GM23338 (cell line): ENCODE measurements at regions not wholly inside any gene's neighbourhood (a gene's known extent, or its start where the extent isn't known, plus 50 kb on each side); places are given as distances from the start of the nearest gene placed in this dataset.

Experiments used
- EZH2 ChIP-seq: fragments of 200-600 bp; sonication (generic); IDR thresholded peaks from one replicate; pipeline ENCODE4 v1.8.0; 2017; ENCODE audit warnings: antibody characterized with exemption, mild to moderate bottlenecking, low read depth; ENCODE audit not compliant: unreplicated experiment
- EZH2phosphoT487 ChIP-seq: fragments of 200-600 bp; sonication (generic); IDR thresholded peaks from one replicate; pipeline ENCODE4 v1.8.1; 2018; ENCODE audit warnings: antibody characterized with exemption; ENCODE audit not compliant: unreplicated experiment
- NANOG ChIP-seq: IDR thresholded peaks from 2 replicates; pipeline ENCODE4 v1.6.1; 2016; ENCODE audit warnings: antibody characterized with exemption, borderline replicate concordance
- POLR2AphosphoS5 ChIP-seq: IDR thresholded peaks from 2 replicates; pipeline ENCODE4 v1.6.1; 2016; ENCODE audit warnings: antibody characterized with exemption, low read depth
- ZNF114 ChIP-seq: fragments of 250-450 bp; sonication (Bioruptor Pico); IDR thresholded peaks from 2 replicates; pipeline ENCODE4 v1.5.0; 2020; ENCODE audit warnings: mild to moderate bottlenecking, moderate library complexity
- TF ChIP-seq, protein P1 (sequence below), 2 experiments: fragments of 200-600 bp in 1 of 2; sonication (generic) in 1 of 2; conservative IDR thresholded peaks; 2 replicates each; pipeline versions ENCODE4 v1.5.1 to v1.6.1; 2016 to 2017; ENCODE audit warnings: antibody characterized with exemption in 2 of 2, low read depth in 2 of 2, mild to moderate bottlenecking in 2 of 2, moderate library complexity in 1 of 2
- TF ChIP-seq, protein P2 (sequence below): IDR thresholded peaks from one replicate; pipeline ENCODE4 v1.6.1; 2018; ENCODE audit warnings: antibody characterized with exemption; ENCODE audit not compliant: unreplicated experiment

DNA sequence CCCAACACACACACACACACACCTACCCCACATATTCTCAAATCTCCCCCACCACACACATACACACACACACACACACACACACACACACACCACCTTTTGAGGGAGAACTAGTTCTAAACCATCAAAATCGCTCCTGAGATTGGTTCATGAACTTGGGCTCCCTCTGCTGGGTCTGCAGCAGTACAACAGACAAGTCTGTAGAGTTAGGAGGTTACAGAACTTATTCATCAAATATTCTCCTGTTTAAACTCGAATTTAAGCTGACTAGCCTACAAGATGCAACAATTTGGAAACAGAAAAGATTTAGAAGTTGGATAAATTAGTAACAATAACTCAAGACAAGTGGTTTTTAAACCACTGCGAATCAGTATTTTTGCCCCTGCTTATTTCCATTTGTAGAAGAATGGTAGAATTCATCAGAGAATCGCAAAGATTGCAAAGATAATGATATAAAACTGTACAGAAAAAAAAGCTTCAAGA, 136.4 kb upstream of the USP15 start:
- TF ChIP-seq, protein P1, sequence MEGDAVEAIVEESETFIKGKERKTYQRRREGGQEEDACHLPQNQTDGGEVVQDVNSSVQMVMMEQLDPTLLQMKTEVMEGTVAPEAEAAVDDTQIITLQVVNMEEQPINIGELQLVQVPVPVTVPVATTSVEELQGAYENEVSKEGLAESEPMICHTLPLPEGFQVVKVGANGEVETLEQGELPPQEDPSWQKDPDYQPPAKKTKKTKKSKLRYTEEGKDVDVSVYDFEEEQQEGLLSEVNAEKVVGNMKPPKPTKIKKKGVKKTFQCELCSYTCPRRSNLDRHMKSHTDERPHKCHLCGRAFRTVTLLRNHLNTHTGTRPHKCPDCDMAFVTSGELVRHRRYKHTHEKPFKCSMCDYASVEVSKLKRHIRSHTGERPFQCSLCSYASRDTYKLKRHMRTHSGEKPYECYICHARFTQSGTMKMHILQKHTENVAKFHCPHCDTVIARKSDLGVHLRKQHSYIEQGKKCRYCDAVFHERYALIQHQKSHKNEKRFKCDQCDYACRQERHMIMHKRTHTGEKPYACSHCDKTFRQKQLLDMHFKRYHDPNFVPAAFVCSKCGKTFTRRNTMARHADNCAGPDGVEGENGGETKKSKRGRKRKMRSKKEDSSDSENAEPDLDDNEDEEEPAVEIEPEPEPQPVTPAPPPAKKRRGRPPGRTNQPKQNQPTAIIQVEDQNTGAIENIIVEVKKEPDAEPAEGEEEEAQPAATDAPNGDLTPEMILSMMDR (conservative IDR thresholded peaks at IDR 0.05; ENCODE audit: low read depth in 2 of 2) = peak; percentile 87 to 88
- TF ChIP-seq, protein P2, sequence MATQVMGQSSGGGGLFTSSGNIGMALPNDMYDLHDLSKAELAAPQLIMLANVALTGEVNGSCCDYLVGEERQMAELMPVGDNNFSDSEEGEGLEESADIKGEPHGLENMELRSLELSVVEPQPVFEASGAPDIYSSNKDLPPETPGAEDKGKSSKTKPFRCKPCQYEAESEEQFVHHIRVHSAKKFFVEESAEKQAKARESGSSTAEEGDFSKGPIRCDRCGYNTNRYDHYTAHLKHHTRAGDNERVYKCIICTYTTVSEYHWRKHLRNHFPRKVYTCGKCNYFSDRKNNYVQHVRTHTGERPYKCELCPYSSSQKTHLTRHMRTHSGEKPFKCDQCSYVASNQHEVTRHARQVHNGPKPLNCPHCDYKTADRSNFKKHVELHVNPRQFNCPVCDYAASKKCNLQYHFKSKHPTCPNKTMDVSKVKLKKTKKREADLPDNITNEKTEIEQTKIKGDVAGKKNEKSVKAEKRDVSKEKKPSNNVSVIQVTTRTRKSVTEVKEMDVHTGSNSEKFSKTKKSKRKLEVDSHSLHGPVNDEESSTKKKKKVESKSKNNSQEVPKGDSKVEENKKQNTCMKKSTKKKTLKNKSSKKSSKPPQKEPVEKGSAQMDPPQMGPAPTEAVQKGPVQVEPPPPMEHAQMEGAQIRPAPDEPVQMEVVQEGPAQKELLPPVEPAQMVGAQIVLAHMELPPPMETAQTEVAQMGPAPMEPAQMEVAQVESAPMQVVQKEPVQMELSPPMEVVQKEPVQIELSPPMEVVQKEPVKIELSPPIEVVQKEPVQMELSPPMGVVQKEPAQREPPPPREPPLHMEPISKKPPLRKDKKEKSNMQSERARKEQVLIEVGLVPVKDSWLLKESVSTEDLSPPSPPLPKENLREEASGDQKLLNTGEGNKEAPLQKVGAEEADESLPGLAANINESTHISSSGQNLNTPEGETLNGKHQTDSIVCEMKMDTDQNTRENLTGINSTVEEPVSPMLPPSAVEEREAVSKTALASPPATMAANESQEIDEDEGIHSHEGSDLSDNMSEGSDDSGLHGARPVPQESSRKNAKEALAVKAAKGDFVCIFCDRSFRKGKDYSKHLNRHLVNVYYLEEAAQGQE = no peak
- TF ChIP-seq ZNF114 = no peak
- no peak for TF ChIP-seq POLR2AphosphoS5
- TF ChIP-seq EZH2phosphoT487 = no peak
- TF ChIP-seq NANOG = no peak
- no peak for TF ChIP-seq EZH2
